ENCODE measurements at regions not wholly inside any gene's neighbourhood (a gene's known extent, or its start where the extent isn't known, plus 50 kb on each side); places are given as distances from the start of the nearest gene placed in this dataset.

- ChIA-PET CTCF (no interaction called here), POLR2A (no interaction called here)
- no peak overlapping the region for H3K4me3 ChIP-seq (ENCODE audit: control insufficient read depth in 1 of 7, extremely low read depth in 1 of 7, insufficient read depth in 4 of 7, low read depth in 2 of 7, low read length in 6 of 7)
- H3K9me3 ChIP-seq (ENCODE audit: control extremely low read depth in 1 of 5, control insufficient read depth in 4 of 5, insufficient read depth in 2 of 5, low read depth in 1 of 5, low read length in 4 of 5), result no peaks in the 10 kb centered on the region
- H3K36me3 ChIP-seq (ENCODE audit: control insufficient read depth in 4 of 4, insufficient read depth in 4 of 4, low read length in 3 of 4), result no peaks in the 10 kb centered on the region
- H3K4me1 ChIP-seq (ENCODE audit: control extremely low read depth in 1 of 4, control insufficient read depth in 4 of 4, insufficient read depth in 4 of 4, low read length in 3 of 4), result no peaks in the 10 kb centered on the region
- H3K27ac ChIP-seq (ENCODE audit: insufficient read depth in 1 of 2, low read depth in 1 of 2, low read length in 2 of 2, poor library complexity in 1 of 2, severe bottlenecking in 2 of 2), result no peak overlapping the region
- no peak for DNase-seq
- WGBS (ENCODE audit: insufficient coverage), result 100% methylated on average over 1 of the region's 3 CpGs
- H3K27me3 ChIP-seq (replicated peaks in 2 of 5; ENCODE audit: control insufficient read depth in 4 of 5, insufficient read depth in 5 of 5, low read length in 4 of 5), result peaks cover 0 to 36% (median 17%) of the 10 kb centered on the region in 5 experiments
Measured at GRCh38 chr2:176507786-176508185, 238.5 kb downstream of the MTX2 start.

GRCh38 chr2:176508374-176508773 is 239.1 kb downstream of the MTX2 start:
- Histone ChIP-seq H3K27me3 (replicated peaks in 2 of 5; ENCODE audit: control insufficient read depth in 4 of 5, insufficient read depth in 5 of 5, low read length in 4 of 5) (peaks cover 0 to 30% (median 16%) of the 10 kb centered on the region in 5 experiments), H3K36me3 (ENCODE audit: control insufficient read depth in 4 of 4, insufficient read depth in 4 of 4, low read length in 3 of 4) (no peaks in the 10 kb centered on the region), H3K9me3 (ENCODE audit: control extremely low read depth in 1 of 5, control insufficient read depth in 4 of 5, insufficient read depth in 2 of 5, low read depth in 1 of 5, low read length in 4 of 5) (no peaks in the 10 kb centered on the region), H3K27ac (ENCODE audit: insufficient read depth in 1 of 2, low read depth in 1 of 2, low read length in 2 of 2, poor library complexity in 1 of 2, severe bottlenecking in 2 of 2) (no peak overlapping the region), H3K4me1 (ENCODE audit: control extremely low read depth in 1 of 4, control insufficient read depth in 4 of 4, insufficient read depth in 4 of 4, low read length in 3 of 4) (no peaks in the 10 kb centered on the region), H3K4me3 (ENCODE audit: control insufficient read depth in 1 of 7, extremely low read depth in 1 of 7, insufficient read depth in 4 of 7, low read depth in 2 of 7, low read length in 6 of 7) (no peak overlapping the region)
- DNase-seq, result no peak
- ChIA-PET CTCF (no interaction called here), POLR2A (no interaction called here)
- no CpG with 5 or more reads among the region's 1 CpG for WGBS (ENCODE audit: insufficient coverage)

DNA sequence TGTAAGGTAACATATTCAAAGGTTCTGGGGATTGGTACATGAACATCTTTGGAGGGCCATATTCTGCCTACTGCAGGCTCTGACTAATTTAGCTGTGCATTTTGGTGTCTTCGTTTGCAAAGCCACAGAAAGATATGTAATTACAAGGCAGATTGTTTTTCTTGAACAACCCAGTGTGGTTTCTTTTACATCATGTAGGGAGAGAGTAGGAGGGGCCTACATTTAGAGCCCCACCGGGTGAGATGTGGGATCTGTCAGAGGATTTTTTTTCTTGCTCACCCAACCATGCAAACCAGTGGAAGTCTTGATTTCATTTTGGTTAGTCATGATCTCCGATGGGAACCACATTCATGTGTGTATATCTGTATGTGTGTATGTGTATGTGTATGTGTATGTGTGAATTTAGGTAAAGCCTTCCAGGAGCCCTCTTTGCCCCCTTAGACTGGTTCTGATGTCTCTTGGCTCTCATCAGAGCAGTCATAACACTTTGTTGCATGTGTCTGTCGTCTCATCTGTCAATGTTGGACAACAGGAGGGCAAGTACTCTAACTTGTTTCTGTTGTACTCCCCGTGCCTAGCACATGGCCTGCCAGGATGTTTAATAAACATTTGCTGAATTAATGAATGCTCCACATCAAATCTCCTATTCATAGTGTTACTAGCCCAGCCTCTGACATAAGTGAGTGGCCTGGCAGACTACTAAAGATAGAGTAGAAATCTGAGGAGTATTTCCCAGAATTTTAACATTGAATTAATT is 239.9 kb downstream of the MTX2 start:
- no peaks in the 10 kb centered on the region for H3K4me1 ChIP-seq (ENCODE audit: control extremely low read depth in 1 of 4, control insufficient read depth in 4 of 4, insufficient read depth in 4 of 4, low read length in 3 of 4)
- H3K4me3 ChIP-seq (ENCODE audit: control insufficient read depth in 1 of 7, extremely low read depth in 1 of 7, insufficient read depth in 4 of 7, low read depth in 2 of 7, low read length in 6 of 7), result no peak overlapping the region
- POLR2A ChIA-PET, result no interaction called here
- H3K27ac ChIP-seq (ENCODE audit: insufficient read depth in 1 of 2, low read depth in 1 of 2, low read length in 2 of 2, poor library complexity in 1 of 2, severe bottlenecking in 2 of 2), result no peak overlapping the region
- CTCF ChIA-PET, result no interaction called here
- no peak for DNase-seq
- 92% methylated on average over 4 of the region's 5 CpGs for WGBS (ENCODE audit: insufficient coverage)
- no peaks in the 10 kb centered on the region for H3K36me3 ChIP-seq (ENCODE audit: control insufficient read depth in 4 of 4, insufficient read depth in 4 of 4, low read length in 3 of 4)
- peaks cover 0 to 30% (median 11%) of the 10 kb centered on the region in 5 experiments for H3K27me3 ChIP-seq (replicated peaks in 2 of 5; ENCODE audit: control insufficient read depth in 4 of 5, insufficient read depth in 5 of 5, low read length in 4 of 5)
- H3K9me3 ChIP-seq (ENCODE audit: control extremely low read depth in 1 of 5, control insufficient read depth in 4 of 5, insufficient read depth in 2 of 5, low read depth in 1 of 5, low read length in 4 of 5), result no peaks in the 10 kb centered on the region

GRCh38 chr2:176514276-176514675 is 245.0 kb downstream of the MTX2 start:
- H3K27ac ChIP-seq (ENCODE audit: insufficient read depth in 1 of 2, low read depth in 1 of 2, low read length in 2 of 2, poor library complexity in 1 of 2, severe bottlenecking in 2 of 2), result no peak overlapping the region
- ChIA-PET CTCF (no interaction called here), POLR2A (no interaction called here)
- H3K36me3 ChIP-seq (ENCODE audit: control insufficient read depth in 4 of 4, insufficient read depth in 4 of 4, low read length in 3 of 4), result no peaks in the 10 kb centered on the region
- H3K9me3 ChIP-seq (ENCODE audit: control extremely low read depth in 1 of 5, control insufficient read depth in 4 of 5, insufficient read depth in 2 of 5, low read depth in 1 of 5, low read length in 4 of 5), result no peaks in the 10 kb centered on the region
- H3K4me3 ChIP-seq (ENCODE audit: control insufficient read depth in 1 of 7, extremely low read depth in 1 of 7, insufficient read depth in 4 of 7, low read depth in 2 of 7, low read length in 6 of 7), result no peak overlapping the region
- peaks cover 0 to 10% (median 3%) of the 10 kb centered on the region in 5 experiments for H3K27me3 ChIP-seq (replicated peaks in 2 of 5; ENCODE audit: control insufficient read depth in 4 of 5, insufficient read depth in 5 of 5, low read length in 4 of 5)
- no CpG with 5 or more reads among the region's 5 CpGs for WGBS (ENCODE audit: insufficient coverage)
- H3K4me1 ChIP-seq (ENCODE audit: control extremely low read depth in 1 of 4, control insufficient read depth in 4 of 4, insufficient read depth in 4 of 4, low read length in 3 of 4), result peaks cover 3 to 17% (median 5%) of the 10 kb centered on the region in 4 experiments
- DNase-seq, result no peak

- Histone ChIP-seq H3K4me1 (ENCODE audit: control extremely low read depth in 1 of 4, control insufficient read depth in 4 of 4, insufficient read depth in 4 of 4, low read length in 3 of 4) (peaks cover 3 to 17% (median 5%) of the 10 kb centered on the region in 4 experiments), H3K9me3 (ENCODE audit: control extremely low read depth in 1 of 5, control insufficient read depth in 4 of 5, insufficient read depth in 2 of 5, low read depth in 1 of 5, low read length in 4 of 5) (no peaks in the 10 kb centered on the region), H3K27me3 (replicated peaks in 2 of 5; ENCODE audit: control insufficient read depth in 4 of 5, insufficient read depth in 5 of 5, low read length in 4 of 5) (peaks cover 0 to 8% (median 3%) of the 10 kb centered on the region in 5 experiments), H3K4me3 (ENCODE audit: control insufficient read depth in 1 of 7, extremely low read depth in 1 of 7, insufficient read depth in 4 of 7, low read depth in 2 of 7, low read length in 6 of 7) (no peak overlapping the region), H3K36me3 (ENCODE audit: control insufficient read depth in 4 of 4, insufficient read depth in 4 of 4, low read length in 3 of 4) (no peaks in the 10 kb centered on the region), H3K27ac (ENCODE audit: insufficient read depth in 1 of 2, low read depth in 1 of 2, low read length in 2 of 2, poor library complexity in 1 of 2, severe bottlenecking in 2 of 2) (no peak overlapping the region)
- DNase-seq, result no peak
- ChIA-PET CTCF (no interaction called here), POLR2A (no interaction called here)
- 100% methylated on average over 1 of the region's 6 CpGs for WGBS (ENCODE audit: insufficient coverage)
Measured at GRCh38 chr2:176514805-176515500, 245.7 kb downstream of the MTX2 start.

GRCh38 chr2:176516051-176516602 is 246.9 kb downstream of the MTX2 start:
- CTCF ChIA-PET, result interaction anchor here (0.7 kb wide), 1 partner anchor 39 kb away, joined by 3 read pairs; no protein-coding TSS in a partner anchor
- peak; percentile 77 to 92 (median 90) for DNase-seq
- no peak overlapping the region for H3K27ac ChIP-seq (ENCODE audit: insufficient read depth in 1 of 2, low read depth in 1 of 2, low read length in 2 of 2, poor library complexity in 1 of 2, severe bottlenecking in 2 of 2)
- H3K4me1 ChIP-seq (ENCODE audit: control extremely low read depth in 1 of 4, control insufficient read depth in 4 of 4, insufficient read depth in 4 of 4, low read length in 3 of 4), result peaks cover 3 to 17% (median 5%) of the 10 kb centered on the region in 4 experiments
- WGBS (ENCODE audit: insufficient coverage), result 0% methylated on average over 1 of the region's 1 CpG
- H3K9me3 ChIP-seq (ENCODE audit: control extremely low read depth in 1 of 5, control insufficient read depth in 4 of 5, insufficient read depth in 2 of 5, low read depth in 1 of 5, low read length in 4 of 5), result no peaks in the 10 kb centered on the region
- H3K4me3 ChIP-seq (ENCODE audit: control insufficient read depth in 1 of 7, extremely low read depth in 1 of 7, insufficient read depth in 4 of 7, low read depth in 2 of 7, low read length in 6 of 7), result no peak overlapping the region
- peaks cover 0 to 5% (median 3%) of the 10 kb centered on the region in 5 experiments for H3K27me3 ChIP-seq (replicated peaks in 2 of 5; ENCODE audit: control insufficient read depth in 4 of 5, insufficient read depth in 5 of 5, low read length in 4 of 5)
- no peaks in the 10 kb centered on the region for H3K36me3 ChIP-seq (ENCODE audit: control insufficient read depth in 4 of 4, insufficient read depth in 4 of 4, low read length in 3 of 4)
- POLR2A ChIA-PET, result no interaction called here

- WGBS (ENCODE audit: insufficient coverage), result 62% methylated on average over 3 of the region's 4 CpGs
- Histone ChIP-seq H3K27me3 (replicated peaks in 2 of 5; ENCODE audit: control insufficient read depth in 4 of 5, insufficient read depth in 5 of 5, low read length in 4 of 5) (peaks cover 0 to 6% (median 3%) of the 10 kb centered on the region in 5 experiments), H3K36me3 (ENCODE audit: control insufficient read depth in 4 of 4, insufficient read depth in 4 of 4, low read length in 3 of 4) (no peaks in the 10 kb centered on the region), H3K4me1 (ENCODE audit: control extremely low read depth in 1 of 4, control insufficient read depth in 4 of 4, insufficient read depth in 4 of 4, low read length in 3 of 4) (peaks cover 3 to 17% (median 5%) of the 10 kb centered on the region in 4 experiments), H3K9me3 (ENCODE audit: control extremely low read depth in 1 of 5, control insufficient read depth in 4 of 5, insufficient read depth in 2 of 5, low read depth in 1 of 5, low read length in 4 of 5) (no peaks in the 10 kb centered on the region), H3K4me3 (ENCODE audit: control insufficient read depth in 1 of 7, extremely low read depth in 1 of 7, insufficient read depth in 4 of 7, low read depth in 2 of 7, low read length in 6 of 7) (no peak overlapping the region), H3K27ac (ENCODE audit: insufficient read depth in 1 of 2, low read depth in 1 of 2, low read length in 2 of 2, poor library complexity in 1 of 2, severe bottlenecking in 2 of 2) (no peak overlapping the region)
- CTCF ChIA-PET, result interaction anchor here (1.5 kb wide), 1 partner anchor 33 kb away, joined by 4 read pairs; no protein-coding TSS in a partner anchor
- POLR2A ChIA-PET, result no interaction called here
- no peak for DNase-seq
Measured at GRCh38 chr2:176518823-176519222, 249.6 kb downstream of the MTX2 start.
